ENCODE measurements at regions not wholly inside any gene's neighbourhood (a gene's known extent, or its start where the extent isn't known, plus 50 kb on each side); places are given as distances from the start of the nearest gene placed in this dataset.

- TF ChIP-seq EP300 (IDR thresholded peaks at IDR 0.05; ENCODE audit: borderline replicate concordance in 1 of 2, low read depth in 2 of 2, low read length in 2 of 2) = no peak
- TF ChIP-seq CTCF (IDR thresholded peaks at IDR 0.05; ENCODE audit: control extremely low read depth in 1 of 3, insufficient read depth in 1 of 3, low read depth in 1 of 3, low read length in 3 of 3) = no peak
- no peak for TF ChIP-seq POLR2AphosphoS5 (IDR thresholded peaks at IDR 0.05; ENCODE audit: low read depth, low read length)
Measured at GRCh38 chr22:27406389-27406861, 395.1 kb downstream of the MN1 start.

Measured in H1 (cell line).